GM10266 (cell line): ENCODE measurements at regions not wholly inside any gene's neighbourhood (a gene's known extent, or its start where the extent isn't known, plus 50 kb on each side); places are given as distances from the start of the nearest gene placed in this dataset.

Experiments
- DNase-seq: peaks from one replicate; pipeline ENCODE4 v3.0.0; 2012; ENCODE audit errors: extremely low spot score
- CTCF ChIP-seq: IDR thresholded peaks from 2 replicates; pipeline ENCODE4 v1.5.1; 2012; ENCODE audit warnings: mild to moderate bottlenecking, low read depth; ENCODE audit not compliant: control insufficient read depth, insufficient read depth; ENCODE audit errors: missing control alignments

- no peak for DNase-seq
- TF ChIP-seq CTCF: no peak
Observed at GRCh38 chr9:81373294-81373693, 316.1 kb downstream of the TLE1 start.

GRCh38 chr9:81372628-81373191 lies 316.6 kb downstream of the TLE1 start:
- no peak for TF ChIP-seq CTCF
- no peak for DNase-seq

- no peak for DNase-seq
- TF ChIP-seq CTCF: no peak
Observed at GRCh38 chr9:81371824-81372223, 317.5 kb downstream of the TLE1 start.

- no peak for DNase-seq
Observed at GRCh38 chr9:81370650-81371049, 318.7 kb downstream of the TLE1 start.

GRCh38 chr9:81370096-81370495 lies 319.3 kb downstream of the TLE1 start:
- DNase-seq: no peak
- TF ChIP-seq CTCF: no peak

More at GRCh38 chr9:81370650-81371049, 318.7 kb downstream of the TLE1 start:
- TF ChIP-seq CTCF: no peak

- TF ChIP-seq CTCF: no peak
- no peak for DNase-seq
Observed at GRCh38 chr9:81369121-81369520, 320.2 kb downstream of the TLE1 start.

GRCh38 chr9:81363916-81364480 lies 325.3 kb downstream of the TLE1 start:
- no peak for DNase-seq
- no peak for TF ChIP-seq CTCF
